ENCODE measurements at regions not wholly inside any gene's neighbourhood (a gene's known extent, or its start where the extent isn't known, plus 50 kb on each side); places are given as distances from the start of the nearest gene placed in this dataset.

GRCh38 chr4:95641571-95641970 is 92.8 kb upstream of the UNC5C start:
- H3K9me3 Mint-ChIP-seq: no peaks in the 10 kb centered on the region
- Histone ChIP-seq H3K9me3 (ENCODE audit: control insufficient read depth in 1 of 2, insufficient read depth in 1 of 2, low read length in 2 of 2) (no peaks in the 10 kb centered on the region), H3K4me3 (ENCODE audit: low read length) (no peak overlapping the region), H3K36me3 (ENCODE audit: insufficient read depth, low read length) (no peaks in the 10 kb centered on the region), H3K4me1 (ENCODE audit: insufficient read depth, low read length) (no peaks in the 10 kb centered on the region), H3K27ac (ENCODE audit: low read depth in 1 of 2, low read length in 2 of 2) (no peak overlapping the region), H3K27me3 (ENCODE audit: control insufficient read depth in 1 of 2, insufficient read depth in 2 of 2, low read length in 2 of 2) (no peaks in the 10 kb centered on the region)
- H3K27ac Mint-ChIP-seq: no peak overlapping the region
- ATAC-seq (ENCODE audit: poor library complexity): no peak
- H3K27me3 Mint-ChIP-seq: no peaks in the 10 kb centered on the region
- no peaks in the 10 kb centered on the region for H3K36me3 Mint-ChIP-seq (ENCODE audit: low read depth)
- intact Hi-C loops (cut with DNase I, micrococcal nuclease): no loop called here
- POLR2A ChIA-PET: no interaction called here
- CTCF ChIA-PET: no interaction called here
- H3K4me1 Mint-ChIP-seq (ENCODE audit: low read depth): no peaks in the 10 kb centered on the region
- DNase-seq: no peak
- TF ChIP-seq, protein P1, sequence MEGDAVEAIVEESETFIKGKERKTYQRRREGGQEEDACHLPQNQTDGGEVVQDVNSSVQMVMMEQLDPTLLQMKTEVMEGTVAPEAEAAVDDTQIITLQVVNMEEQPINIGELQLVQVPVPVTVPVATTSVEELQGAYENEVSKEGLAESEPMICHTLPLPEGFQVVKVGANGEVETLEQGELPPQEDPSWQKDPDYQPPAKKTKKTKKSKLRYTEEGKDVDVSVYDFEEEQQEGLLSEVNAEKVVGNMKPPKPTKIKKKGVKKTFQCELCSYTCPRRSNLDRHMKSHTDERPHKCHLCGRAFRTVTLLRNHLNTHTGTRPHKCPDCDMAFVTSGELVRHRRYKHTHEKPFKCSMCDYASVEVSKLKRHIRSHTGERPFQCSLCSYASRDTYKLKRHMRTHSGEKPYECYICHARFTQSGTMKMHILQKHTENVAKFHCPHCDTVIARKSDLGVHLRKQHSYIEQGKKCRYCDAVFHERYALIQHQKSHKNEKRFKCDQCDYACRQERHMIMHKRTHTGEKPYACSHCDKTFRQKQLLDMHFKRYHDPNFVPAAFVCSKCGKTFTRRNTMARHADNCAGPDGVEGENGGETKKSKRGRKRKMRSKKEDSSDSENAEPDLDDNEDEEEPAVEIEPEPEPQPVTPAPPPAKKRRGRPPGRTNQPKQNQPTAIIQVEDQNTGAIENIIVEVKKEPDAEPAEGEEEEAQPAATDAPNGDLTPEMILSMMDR (IDR thresholded peaks at IDR 0.05): no peak
- no peak overlapping the region for H3K4me3 Mint-ChIP-seq

DNA sequence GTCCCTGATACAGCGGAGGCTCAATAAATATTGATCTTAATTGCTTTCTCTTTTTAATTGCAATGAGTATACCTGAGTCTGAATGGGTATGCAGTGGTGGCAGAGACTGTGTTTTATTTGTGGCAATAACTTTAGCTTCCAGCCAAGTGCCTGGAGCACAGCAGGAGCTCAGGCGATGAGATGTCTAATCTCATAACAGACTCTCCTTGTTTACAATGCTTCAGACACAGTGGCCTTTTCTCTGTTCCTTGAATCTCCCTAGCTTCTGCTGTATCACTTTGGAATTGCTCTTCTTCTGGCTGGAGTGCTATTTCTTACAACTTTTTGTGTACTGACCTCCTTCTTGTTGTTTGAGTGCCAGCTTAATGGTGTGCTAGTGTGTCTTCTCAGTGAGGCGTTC is 91.5 kb upstream of the UNC5C start:
- Mint-ChIP-seq H3K4me3 (no peak overlapping the region), H3K4me1 (ENCODE audit: low read depth) (no peaks in the 10 kb centered on the region), H3K27me3 (no peaks in the 10 kb centered on the region), H3K27ac (no peak overlapping the region), H3K9me3 (no peaks in the 10 kb centered on the region), H3K36me3 (ENCODE audit: low read depth) (no peaks in the 10 kb centered on the region)
- DNase-seq (no peak), ATAC-seq (ENCODE audit: poor library complexity) (no peak)
- Histone ChIP-seq H3K4me1 (ENCODE audit: insufficient read depth, low read length) (no peaks in the 10 kb centered on the region), H3K9me3 (ENCODE audit: control insufficient read depth in 1 of 2, insufficient read depth in 1 of 2, low read length in 2 of 2) (no peaks in the 10 kb centered on the region), H3K27ac (ENCODE audit: low read depth in 1 of 2, low read length in 2 of 2) (no peak overlapping the region), H3K36me3 (ENCODE audit: insufficient read depth, low read length) (no peaks in the 10 kb centered on the region), H3K4me3 (ENCODE audit: low read length) (no peak overlapping the region), H3K27me3 (ENCODE audit: control insufficient read depth in 1 of 2, insufficient read depth in 2 of 2, low read length in 2 of 2) (no peaks in the 10 kb centered on the region)
- ChIA-PET CTCF (no interaction called here), POLR2A (no interaction called here)
- intact Hi-C loops (cut with DNase I, micrococcal nuclease): no loop called here
- TF ChIP-seq, protein P1 (IDR thresholded peaks at IDR 0.05): no peak

- ChIA-PET CTCF (no interaction called here), POLR2A (no interaction called here)
- no peaks in the 10 kb centered on the region for H3K27me3 Mint-ChIP-seq
- ATAC-seq (ENCODE audit: poor library complexity) (no peak), DNase-seq (peak in 1 of 14 experiments; percentile 0)
- no peaks in the 10 kb centered on the region for H3K36me3 Mint-ChIP-seq (ENCODE audit: low read depth)
- Histone ChIP-seq H3K4me1 (ENCODE audit: insufficient read depth, low read length) (no peaks in the 10 kb centered on the region), H3K27ac (ENCODE audit: low read depth in 1 of 2, low read length in 2 of 2) (no peak overlapping the region), H3K4me3 (ENCODE audit: low read length) (no peak overlapping the region), H3K36me3 (ENCODE audit: insufficient read depth, low read length) (no peaks in the 10 kb centered on the region), H3K9me3 (ENCODE audit: control insufficient read depth in 1 of 2, insufficient read depth in 1 of 2, low read length in 2 of 2) (no peaks in the 10 kb centered on the region), H3K27me3 (ENCODE audit: control insufficient read depth in 1 of 2, insufficient read depth in 2 of 2, low read length in 2 of 2) (no peaks in the 10 kb centered on the region)
- H3K27ac Mint-ChIP-seq: no peak overlapping the region
- intact Hi-C loops (cut with DNase I, micrococcal nuclease): no loop called here
- no peaks in the 10 kb centered on the region for H3K9me3 Mint-ChIP-seq
- H3K4me3 Mint-ChIP-seq: no peak overlapping the region
- TF ChIP-seq, protein P1 (IDR thresholded peaks at IDR 0.05): no peak
- no peaks in the 10 kb centered on the region for H3K4me1 Mint-ChIP-seq (ENCODE audit: low read depth)
Observed at GRCh38 chr4:95638920-95639501, 90.2 kb upstream of the UNC5C start.
